ENCODE measurements at regions not wholly inside any gene's neighbourhood (a gene's known extent, or its start where the extent isn't known, plus 50 kb on each side); places are given as distances from the start of the nearest gene placed in this dataset.
A peak's percentile ranks its signal among the peaks of the same experiment; 100 is the strongest.

GRCh38 chr13:74325106-74325505 lies 190.9 kb upstream of the KLF12 start:
- DNase-seq, result no peak

DNA sequence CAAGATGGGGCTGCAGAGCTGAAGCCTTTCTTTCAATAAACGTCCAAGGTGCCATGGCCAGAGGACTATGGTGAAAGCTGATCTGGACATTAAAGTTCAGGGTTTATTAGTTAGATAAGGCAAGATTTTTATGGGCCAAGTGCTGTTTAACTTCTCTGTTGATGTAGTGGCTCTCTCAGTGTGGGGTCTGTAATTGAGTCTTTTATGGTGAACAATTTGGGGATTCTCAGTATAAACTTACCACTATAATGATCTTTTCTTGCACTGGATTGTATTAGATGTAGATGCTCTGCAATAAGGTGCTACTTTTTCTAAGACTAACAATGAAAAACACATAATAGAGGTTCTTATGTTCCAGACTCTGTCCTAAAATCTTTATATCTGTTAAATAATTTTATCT lies 190.1 kb upstream of the KLF12 start:
- no peak for DNase-seq

GRCh38 chr13:74322562-74322961 lies 188.4 kb upstream of the KLF12 start:
- DNase-seq, result no peak

GRCh38 chr13:74320282-74320681 lies 186.1 kb upstream of the KLF12 start:
- no peak for DNase-seq

DNA sequence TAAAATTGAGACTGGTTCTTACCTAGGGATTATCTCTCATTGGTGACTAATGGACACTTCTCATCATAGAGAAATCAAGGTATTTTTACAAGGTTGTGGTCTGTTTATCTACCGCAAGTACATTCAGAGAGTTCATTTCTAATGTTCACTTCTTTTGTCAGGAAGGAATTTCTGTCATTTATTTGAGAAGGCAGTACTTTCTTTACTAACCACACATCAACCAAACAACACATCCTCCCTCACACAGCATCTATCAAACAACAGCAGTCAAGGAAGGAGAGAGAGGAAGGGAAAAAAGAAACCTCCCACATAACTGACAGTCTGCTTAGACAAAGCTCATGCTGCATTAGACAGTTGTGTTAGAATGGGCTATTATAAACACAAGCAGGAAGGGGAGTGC lies 182.3 kb upstream of the KLF12 start:
- no peak for DNase-seq

DNA sequence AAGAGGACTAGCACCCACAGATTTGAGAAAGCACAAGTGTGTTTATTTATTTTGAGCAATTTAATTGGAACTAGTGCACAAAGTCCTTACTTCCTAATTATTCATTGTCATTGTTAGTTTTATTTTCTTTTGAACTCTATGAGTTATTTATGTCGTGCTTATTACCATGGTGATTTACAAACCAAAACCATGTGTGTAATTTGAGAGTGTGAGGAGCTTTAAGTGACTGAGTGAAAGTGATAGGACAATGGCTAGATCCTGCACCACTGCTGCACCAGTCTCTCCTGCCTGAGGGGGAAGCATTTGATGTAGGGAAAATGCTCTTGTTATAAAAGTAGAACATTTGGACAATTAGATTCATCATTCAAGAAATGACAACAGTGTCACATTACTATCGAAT lies 172.3 kb upstream of the KLF12 start:
- DNase-seq, result peak; percentile 10

DNA sequence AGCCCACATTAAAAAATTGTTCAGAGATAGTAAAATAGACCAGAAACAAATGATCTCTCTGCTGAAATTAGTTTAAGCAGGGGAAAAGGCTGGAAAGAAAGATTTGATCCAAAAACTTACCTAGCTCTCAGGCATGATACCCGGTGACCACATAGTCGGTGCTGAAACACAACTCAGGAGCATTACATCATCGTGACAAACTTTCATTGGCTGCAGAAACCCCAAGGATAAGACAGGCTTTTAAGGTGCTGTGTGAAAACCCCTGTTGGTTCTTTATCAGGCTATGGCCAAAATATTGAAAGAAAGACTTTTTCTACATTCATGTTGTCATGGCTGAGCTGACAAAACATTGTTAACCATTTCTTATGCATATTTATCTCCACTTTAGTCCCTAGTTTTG lies 171.7 kb upstream of the KLF12 start:
- no peak for DNase-seq

GRCh38 chr13:74301258-74301935 lies 167.2 kb upstream of the KLF12 start:
- DNase-seq, result no peak

DNA sequence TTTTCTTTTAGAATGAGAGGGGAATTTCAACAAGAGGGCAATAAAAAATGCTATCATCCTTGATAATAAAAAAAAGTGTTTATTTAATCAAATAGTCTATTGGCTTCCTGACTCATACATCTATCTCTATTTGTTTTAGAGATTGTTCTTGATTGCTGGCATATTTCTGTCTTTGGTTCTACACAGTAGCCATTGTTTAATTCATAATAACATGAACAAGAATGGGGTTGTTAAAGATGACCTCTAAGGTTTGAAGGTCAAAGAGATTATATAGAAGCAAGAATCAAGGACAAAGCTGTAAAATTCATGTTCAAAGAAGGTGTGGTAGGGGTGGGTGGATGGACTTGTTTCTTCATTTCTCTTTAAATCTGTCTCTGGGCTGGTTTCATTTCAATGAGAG lies 166.0 kb upstream of the KLF12 start:
- DNase-seq, result no peak

GRCh38 chr13:74299721-74300120 lies 165.5 kb upstream of the KLF12 start:
- no peak for DNase-seq

DNA sequence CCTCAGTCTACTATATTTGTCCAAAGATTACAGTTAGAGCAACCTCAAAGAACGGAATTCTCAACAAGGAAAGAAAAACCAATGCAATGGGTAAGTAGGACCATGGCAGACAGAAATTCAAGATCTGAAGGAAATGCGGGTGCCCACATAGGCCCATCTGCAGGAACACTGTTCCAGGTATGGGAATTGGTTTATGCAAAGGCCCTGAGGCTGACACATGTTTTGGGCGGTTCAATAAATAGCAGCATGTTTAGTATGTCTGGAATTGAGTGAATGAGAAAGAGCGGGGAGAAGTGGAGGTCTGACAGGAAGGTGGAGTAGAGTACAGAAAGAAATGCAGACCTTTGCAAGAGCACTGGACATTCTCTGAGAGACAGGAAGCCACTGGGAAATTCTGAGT lies 164.7 kb upstream of the KLF12 start:
- no peak for DNase-seq

- DNase-seq, result peak; percentile 73
Observed at GRCh38 chr13:74289861-74290773, 155.9 kb upstream of the KLF12 start.

- DNase-seq, result no peak
Observed at GRCh38 chr13:74289107-74289506, 154.9 kb upstream of the KLF12 start.

DNA sequence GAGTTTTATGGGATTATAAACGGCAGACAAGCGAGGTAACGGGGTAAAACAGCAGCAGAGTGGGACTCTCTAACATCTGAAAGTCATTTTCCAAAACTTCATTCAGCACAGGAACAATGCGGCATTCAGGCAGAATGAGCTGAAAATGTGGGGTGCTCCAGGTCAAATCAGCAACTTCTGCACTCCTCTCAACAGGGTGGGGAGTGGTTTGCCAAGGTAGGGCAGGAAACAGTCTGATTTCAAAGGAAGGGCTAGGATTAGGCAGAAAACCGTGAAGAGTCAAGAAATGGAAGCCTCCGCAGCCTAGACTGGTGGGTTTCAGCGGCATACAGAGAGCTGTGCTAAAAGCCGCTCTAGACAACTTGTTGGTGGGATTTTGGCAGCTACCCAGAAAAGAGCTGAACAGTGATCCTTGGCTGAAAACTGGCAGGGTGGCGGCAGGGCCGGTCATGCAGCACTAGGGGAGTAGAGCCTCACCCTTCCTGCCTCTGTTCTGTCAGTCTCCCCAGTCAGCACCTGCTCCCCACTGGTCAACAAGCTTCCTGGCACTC lies 154.2 kb upstream of the KLF12 start:
- peak; percentile 30 for DNase-seq

- peak; percentile 93 for DNase-seq
Observed at GRCh38 chr13:74287724-74288169, 153.5 kb upstream of the KLF12 start.

GRCh38 chr13:74280795-74281490 lies 146.7 kb upstream of the KLF12 start:
- DNase-seq, result no peak

GRCh38 chr13:74280093-74280794 lies 146.0 kb upstream of the KLF12 start:
- DNase-seq, result no peak

DNA sequence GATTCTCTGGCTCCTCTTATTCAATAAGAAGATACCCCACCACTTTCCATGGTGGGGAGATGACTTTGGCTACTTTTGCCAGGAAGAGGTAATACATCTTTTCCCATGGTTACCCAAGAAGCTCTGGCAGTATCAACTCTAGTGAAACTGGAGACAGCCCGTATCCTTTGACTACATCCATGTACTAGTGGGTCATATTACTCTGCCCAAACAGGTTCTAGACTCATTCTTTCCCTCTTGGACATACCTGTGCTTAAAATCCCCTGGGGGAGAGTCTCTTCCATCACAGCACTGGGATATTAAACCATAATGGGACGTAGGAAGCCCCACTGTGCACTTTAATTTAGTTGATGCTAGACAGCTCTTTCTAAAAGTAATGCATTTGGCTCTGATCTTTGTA lies 144.7 kb upstream of the KLF12 start:
- DNase-seq, result no peak

GRCh38 chr13:74274916-74275315 lies 140.7 kb upstream of the KLF12 start:
- no peak for DNase-seq

GRCh38 chr13:74273581-74273980 lies 139.4 kb upstream of the KLF12 start:
- no peak for DNase-seq

DNA sequence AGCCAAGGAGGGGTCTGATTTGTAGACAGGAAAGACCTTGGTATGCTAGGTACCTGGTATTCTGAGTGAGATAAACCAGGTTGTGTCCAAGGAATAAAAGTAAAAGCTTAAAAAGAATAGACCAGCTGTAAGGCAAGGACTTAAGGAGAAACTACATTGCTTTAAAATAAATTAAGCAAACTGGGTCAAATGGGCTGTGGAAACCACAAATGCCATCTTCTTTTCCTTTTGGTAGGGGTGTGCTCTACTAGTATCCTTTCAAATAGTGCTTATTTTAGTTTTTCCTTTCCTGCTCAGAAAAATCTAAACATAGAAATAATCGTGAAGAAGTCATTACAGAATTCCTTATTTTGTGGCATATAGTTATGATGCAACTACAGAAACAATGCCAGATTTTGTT lies 138.6 kb upstream of the KLF12 start:
- DNase-seq, result no peak

- DNase-seq, result no peak
Observed at GRCh38 chr13:74270018-74270417, 135.8 kb upstream of the KLF12 start.

GRCh38 chr13:74266861-74267260 lies 132.7 kb upstream of the KLF12 start:
- no peak for DNase-seq
